ENCODE measurements at regions not wholly inside any gene's neighbourhood (a gene's known extent, or its start where the extent isn't known, plus 50 kb on each side); places are given as distances from the start of the nearest gene placed in this dataset.

DNA sequence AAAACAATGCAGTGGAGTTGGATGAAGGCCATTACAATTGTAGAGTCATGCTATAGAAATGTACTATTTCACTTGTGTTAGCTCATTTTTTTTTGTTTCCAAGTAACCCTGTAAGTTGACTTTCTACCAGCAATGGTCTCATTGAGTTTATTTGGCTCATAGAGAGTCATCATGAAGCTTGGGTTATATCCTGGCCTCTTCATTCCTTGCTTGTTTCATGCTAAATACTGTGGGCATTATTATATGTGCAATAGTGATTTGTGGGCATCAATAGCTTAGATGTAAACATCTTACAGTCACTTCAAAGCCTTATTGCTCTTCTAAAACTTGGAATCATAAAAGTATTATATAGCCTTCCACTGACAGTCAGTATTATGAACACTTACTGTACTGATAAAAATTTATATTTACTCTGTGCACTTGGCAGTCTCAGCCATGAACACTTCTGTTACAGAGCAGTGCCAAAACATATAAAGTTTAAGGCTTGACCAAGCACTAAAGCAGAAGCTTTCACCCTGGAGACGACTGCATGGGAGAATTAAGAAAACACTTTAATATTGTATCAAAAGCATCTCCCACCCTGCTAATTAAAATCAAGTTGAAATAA, 751.2 kb downstream of the SATB2 start:
- DNase-seq (ENCODE audit: low spot score), result no peak

DNA sequence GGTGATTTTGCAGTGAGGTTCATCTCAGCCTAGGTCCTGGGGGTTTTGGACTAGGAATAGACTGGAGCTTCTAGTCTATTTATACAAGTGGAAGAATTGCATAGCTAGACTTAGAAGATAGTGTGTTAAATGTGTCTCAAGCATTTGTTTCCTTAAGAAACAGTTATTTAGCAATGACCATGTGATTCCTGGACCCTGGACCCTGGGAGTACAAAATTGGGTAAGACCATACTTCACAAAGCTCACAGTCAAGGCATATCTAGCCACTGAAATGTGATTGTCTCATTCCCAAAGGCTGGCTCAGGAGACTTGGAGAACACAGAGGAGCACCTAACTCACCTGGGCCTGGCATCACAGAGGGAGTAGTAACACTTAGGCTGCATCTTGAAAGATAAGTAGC, 754.5 kb downstream of the SATB2 start:
- DNase-seq (ENCODE audit: low spot score), result no peak

DNA sequence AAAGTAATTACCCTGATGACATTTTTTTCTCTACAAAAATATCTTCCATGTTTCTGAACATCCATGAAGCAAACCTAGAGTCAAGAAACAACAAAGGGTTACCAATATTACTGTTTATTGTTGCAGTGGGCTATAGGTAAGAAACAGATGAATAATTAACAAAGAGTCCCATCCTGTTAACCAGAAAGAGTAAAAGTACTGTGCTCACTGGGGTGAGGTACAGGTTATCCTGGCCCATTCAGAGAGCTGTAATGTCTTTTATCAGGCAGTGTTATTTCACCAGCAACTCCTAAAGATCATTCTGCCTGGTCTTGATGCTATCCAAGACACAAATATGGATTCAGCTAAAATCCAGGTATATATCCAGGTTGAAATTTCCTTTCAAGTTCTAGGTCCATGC, 754.9 kb downstream of the SATB2 start:
- no peak for DNase-seq (ENCODE audit: low spot score)

DNA sequence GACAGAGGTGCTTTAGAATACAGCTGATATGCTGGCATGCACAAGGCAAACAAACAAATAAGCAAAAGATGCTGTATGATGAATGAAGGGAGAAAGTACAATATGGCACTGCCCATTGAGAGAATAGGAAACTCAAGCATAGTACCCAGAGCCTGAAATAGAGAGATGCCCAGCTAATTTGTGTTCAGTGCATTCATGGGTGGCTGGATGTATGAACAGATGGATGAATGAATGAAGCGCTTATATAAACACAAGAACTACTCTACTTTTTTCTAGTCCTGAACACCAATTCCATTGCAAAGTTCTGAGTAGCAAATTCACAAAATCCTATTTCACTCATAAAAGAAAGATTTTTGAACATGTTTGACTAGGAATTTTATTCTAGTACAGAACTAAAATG, 756.3 kb downstream of the SATB2 start:
- DNase-seq (ENCODE audit: low spot score), result no peak

DNA sequence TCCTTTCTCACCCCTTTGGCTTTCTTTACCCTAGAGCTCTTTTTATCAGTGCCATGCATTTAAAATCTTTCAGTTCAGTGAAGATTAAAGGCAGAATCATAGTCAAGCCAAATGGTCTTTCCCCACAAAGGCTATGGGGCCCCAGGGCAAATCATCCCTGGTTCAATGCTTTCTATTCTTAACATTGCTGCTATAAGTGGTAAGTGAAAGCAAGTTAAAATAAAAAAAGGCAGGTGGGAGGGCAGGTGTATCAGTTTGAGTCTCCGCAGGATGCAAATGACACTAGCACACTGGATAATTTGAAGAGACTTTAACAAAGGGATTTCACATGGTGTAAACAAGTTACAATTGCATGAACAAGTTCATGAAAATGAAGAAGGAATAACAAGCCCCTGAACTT, 757.4 kb downstream of the SATB2 start:
- DNase-seq (ENCODE audit: low spot score), result no peak

DNA sequence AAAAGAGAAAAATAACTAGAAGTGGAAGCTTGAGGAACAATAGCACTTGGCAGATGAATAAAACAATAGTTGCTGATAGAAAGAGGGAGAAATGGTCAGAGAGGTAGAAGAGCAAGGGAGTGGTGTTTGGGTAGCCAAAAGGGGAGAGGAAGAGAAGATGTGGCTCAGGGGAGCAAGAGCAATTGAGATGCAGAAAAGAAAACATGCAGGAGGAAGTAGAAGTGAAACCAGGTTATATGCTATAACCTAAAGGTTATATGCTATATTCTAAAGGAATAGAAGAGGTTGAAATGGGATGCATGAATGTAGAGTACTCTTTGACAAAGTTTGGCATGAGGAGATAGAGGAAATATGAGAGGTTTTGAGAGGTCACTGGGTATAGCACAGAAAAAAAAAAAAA, 759.5 kb downstream of the SATB2 start:
- no peak for DNase-seq (ENCODE audit: low spot score)

DNA sequence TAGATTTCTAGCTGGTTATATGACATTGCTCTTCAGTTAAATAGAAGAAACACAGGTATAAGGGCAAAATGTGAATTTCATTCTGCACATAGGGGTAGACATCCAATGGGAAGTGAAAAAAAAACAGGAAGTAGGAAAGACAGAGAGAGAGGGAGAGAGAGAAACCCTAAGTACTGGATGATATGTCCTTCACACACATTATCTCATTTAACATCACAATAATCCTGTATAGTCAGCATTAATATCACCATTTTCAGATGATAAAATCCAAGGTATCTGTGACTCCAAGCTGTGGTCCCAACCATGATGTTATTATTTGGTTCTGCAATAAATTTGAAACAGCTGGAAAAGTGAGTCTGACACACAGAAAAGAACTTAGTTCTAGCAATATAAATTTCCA, 759.9 kb downstream of the SATB2 start:
- DNase-seq (ENCODE audit: low spot score), result no peak

DNA sequence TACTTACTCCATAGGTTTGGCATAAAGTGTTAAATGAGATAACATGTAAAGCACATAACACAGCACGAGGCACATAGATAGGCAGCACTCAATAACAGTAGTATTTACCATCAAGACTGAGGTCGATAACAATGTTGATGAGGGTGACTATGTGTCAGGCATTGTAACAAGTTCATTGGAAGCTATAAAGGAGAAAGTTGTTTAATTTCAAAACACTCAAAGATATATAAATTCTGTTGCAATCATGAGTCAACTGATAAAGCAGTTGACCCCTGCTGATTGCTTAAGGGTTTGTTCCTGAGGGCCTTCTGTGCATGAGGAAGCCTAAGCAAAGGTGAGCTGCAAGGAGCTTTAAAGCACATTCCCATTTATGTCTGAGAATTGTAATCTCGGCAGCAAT, 760.5 kb downstream of the SATB2 start:
- DNase-seq (ENCODE audit: low spot score), result no peak

DNA sequence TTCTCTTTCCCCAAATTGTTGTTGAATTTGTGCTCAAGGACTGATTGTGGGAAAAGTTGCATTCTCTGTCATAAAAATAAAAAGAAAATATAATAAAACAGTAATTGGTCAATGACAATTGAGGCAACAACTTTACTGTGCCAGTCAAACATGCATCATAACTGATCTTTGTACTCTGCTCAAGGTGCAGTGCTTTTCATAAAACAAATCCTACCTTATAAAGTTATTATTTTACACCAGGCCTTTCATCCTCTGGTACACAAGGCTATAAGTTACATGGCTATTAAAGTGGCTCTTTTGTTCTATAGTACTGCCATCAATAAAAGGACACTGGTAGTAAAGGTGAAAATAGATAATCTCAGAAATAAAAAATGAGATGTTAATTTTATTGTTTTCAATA, 761.9 kb downstream of the SATB2 start:
- DNase-seq (ENCODE audit: low spot score), result no peak

DNA sequence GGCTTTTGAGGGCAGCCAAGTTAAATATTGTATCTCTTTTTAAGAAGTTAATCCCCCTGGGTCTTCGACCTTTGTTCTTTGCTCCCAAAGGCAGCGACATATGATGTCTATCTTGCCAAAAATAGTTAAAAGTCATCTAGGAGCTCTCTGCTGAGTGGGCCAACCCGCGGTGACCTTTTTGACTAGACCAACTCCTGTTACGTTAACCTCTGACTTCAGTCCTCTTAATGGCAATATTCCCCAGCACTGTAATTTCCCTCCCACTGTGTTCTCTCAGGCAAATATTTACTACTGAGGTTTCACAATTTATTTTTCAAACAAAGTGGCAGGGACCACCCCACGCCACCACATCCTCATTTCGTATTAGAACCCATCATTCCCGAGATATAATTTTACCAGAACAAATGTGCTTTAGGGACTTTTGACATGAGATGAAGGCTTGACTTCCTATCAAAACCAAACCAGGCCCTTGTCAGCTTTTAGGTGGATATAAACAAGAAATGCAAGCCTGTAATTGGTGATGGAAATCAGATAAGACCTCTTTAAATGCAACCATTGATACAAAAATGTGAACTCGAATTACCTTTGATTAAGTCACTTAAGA, 764.7 kb downstream of the SATB2 start:
- no peak for DNase-seq (ENCODE audit: low spot score)

DNA sequence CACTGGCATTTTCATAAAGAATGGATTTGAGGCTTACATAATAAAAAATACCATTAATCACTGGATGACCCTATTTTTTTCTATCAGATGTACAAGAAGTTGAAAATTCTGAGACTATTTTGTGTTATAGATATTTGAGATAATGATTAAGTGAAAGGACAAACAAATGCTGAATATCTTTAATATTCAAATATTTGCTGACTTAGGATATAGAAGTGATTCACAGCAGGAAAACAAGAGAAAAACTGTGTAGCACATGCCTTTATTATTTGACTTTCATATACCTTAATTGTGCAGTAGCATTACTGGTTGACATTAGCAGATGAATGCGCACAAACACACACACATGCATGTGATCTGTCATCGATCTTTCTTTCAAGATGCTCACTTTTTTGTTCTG, 766.5 kb downstream of the SATB2 start:
- no peak for DNase-seq (ENCODE audit: low spot score)

DNA sequence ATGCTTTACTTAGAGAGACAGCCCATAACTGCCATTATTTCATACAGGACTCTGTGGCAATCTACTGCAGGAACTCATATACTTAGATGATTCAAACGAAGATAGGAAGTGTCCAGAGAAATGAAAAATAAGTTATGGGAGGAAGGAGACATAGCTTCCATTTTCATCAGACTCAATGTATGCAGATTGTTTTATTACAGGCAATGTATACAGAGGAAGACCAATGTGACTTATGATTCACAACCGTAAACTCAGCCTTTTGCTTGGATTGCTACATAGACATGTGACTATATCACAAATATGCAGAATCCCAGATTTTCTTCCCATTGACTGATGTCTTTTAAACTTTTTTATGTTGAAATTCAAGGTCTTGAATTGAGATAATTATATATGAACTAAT, 793.4 kb downstream of the SATB2 start:
- DNase-seq (ENCODE audit: low spot score), result no peak

DNA sequence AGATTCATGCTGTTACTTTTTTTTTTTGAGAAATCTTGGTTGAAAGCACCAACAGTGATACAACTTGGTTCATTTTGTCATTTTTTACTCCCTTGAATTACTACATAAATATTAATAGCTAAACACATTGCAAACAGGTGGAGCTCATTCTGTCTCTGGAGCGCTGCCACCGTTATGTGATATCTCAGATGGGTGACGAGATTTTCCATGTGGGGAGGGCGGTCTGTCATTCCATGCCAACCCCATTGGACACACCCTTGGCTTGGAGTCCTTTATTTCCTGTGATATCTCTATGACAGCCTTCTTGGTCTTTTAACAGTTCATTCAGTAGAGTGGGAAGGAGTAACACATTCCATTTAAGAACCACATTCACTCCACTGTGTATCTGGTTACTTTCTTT, 794.8 kb downstream of the SATB2 start:
- DNase-seq (ENCODE audit: low spot score), result no peak

DNA sequence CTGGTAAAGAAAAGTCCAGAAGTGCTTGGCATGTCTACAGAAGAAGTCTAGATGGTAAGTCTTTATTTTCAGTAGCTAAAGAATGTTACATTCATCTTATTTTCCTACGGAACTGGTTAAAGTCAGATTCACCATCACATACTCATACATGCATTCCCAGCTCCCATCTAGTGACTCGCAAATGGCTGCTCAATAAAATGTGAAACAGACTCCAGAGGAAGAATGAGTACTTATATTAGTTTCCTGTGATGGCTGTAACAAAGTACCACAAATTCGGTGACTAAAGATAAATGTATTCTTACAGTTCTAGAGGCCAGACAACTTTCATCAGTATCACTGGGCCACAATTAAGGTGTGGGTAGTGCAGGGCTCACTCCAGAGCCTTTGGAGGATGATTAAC, 797.2 kb downstream of the SATB2 start:
- DNase-seq (ENCODE audit: low spot score), result no peak

DNA sequence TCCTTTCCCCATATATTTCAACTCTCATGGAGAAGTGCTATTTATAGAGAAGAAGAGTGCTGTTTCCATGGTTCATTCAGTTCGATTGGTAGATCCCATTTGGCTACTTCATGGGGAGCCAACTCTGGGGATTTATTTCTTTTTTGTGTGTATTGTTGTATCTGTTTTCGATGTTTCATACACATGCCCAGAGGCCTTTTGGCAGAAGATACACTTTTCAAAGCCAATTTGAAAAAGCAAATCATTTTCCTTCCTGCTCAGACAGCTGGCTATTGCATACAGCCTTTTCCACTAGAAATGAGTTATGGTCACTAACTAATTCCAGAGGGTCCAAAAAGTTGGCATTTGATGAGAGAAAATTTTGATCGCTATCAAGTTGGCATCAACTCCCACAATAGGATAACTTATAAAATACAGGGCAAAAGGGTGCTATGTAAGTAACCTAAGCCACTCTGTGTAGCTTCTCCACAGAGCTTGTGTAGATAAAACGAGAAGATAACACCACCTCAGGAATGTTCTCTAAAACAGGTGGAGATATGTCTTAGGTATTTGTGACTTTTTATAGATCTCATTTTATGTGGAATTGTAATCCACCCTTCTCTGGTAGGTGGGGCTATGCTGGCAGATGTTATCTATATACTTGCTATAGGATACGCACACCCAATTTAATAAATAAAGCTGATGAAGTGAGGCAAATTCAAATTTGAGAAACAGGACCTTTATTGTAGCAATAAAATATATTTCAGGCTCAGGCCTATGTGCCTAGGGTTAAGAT, 798.5 kb downstream of the SATB2 start:
- no peak for DNase-seq (ENCODE audit: low spot score)

DNA sequence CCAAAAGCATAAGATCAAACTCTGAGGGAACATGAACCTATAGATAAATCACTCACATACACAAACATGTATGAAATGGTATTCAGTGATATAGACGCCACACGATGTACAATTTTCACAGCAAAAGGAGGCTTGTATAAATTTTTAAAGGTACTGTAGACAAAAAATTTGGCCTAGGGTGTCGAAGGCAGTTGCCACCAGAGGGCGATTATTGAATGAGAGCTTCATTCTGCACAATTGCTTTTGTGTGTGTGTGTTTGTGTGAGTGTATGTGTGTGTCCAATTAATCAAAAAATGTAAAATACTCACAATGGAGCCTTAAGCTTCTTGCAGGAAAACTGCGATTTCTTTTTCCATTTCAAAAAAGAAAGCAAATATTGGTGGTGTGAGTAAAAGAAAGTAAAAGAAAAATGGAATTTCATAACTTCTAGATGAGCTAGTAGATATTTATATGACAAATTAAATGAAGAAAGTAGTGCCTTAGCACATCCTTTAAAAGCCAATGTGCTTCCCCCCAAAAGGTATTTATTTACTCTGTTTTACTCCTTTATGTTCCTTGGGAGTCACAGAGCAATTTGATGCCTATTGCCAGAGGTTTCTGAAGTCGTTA, 800.1 kb downstream of the SATB2 start:
- DNase-seq (ENCODE audit: low spot score), result no peak

DNA sequence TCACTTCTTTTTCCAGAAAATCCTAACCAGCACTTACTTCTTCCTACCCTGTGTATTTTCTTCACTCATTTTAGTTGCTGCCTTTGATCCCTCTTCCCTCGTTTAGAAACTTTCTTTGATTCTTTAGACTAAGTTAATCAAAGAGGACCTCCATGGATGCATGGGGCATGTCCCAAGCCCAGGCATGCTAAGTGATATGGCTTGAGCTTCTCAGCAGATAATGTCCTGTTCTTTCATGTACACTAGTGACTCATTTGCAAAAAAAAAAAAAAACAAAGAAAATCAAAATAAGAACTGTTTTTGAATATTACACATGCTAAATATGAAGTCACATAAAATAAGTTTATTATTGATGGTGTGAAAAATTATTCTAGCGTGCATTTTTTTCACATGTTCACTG, 800.9 kb downstream of the SATB2 start:
- DNase-seq (ENCODE audit: low spot score), result no peak

DNA sequence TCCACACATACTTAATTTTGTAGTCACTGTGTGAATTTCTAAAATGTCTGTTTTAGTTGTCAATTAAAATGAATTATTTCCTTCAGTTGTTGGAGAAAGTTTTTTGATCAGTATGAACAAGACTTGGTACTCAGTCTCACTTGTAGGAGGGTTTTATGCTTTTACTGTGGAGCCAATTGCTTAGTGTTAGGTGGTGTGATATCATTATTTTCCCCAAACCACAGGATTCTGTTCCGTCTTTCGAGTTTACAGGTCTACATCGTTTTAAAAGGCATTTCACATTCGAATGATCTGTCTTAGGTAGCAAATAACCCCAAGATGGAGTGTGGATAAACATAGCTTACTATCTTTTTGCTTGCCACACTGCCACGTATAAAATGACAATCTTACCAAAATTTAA, 803.1 kb downstream of the SATB2 start:
- DNase-seq (ENCODE audit: low spot score), result no peak

DNA sequence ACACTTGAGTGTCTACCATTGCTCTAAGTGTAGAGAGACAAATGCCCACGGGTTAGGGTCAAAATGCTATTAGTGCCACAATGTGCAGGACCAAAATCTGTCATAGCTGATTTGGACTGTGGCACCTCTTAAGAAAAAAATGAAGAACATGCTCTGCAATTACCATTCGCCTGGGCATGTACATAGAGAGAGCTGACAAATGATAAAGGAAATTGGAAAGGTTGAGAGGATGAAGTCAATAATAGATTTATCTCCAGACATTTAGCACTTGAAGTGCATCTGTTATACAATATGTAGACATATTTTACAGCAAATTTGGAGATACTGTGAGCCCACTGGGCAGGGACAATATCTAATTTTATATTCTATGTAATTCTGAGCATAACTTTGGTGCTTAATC, 804.4 kb downstream of the SATB2 start:
- no peak for DNase-seq (ENCODE audit: low spot score)

DNA sequence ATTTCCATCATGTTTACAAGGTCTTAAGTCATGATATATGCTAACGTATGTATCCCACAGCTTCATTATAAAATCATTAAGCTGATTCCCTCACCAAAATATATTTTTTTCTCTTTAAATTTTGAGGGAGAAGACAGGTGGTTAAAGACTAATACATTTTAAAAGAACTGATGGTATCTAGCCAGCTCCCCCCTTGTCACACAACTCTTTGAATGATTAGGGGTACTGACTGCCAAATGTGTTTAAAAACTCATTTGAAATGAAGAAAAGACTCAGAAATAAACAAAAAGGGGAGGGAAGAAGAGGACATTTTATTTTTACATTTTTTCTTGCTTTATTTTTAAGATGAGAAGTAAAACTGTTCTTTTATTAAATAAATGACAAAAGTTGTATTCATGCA, 805.3 kb downstream of the SATB2 start:
- no peak for DNase-seq (ENCODE audit: low spot score)

DNA sequence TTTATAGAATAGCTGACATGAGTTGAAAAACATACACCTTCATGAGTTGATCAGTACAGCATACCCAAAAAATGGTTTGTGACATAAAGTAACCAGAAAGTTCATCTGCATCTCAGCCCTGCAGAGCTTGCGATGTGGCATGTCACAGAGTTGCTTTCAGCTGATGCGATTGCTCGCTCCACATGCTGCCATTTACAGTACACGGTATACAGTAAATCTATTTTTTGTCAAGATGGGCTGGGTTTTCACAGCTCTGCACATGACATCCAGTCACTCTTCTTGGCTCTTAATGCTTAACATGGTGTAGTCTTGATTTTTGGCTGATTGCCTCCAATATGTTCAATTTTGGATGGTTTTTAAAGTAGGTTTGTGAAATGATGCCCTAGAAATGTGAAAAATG, 811.9 kb downstream of the SATB2 start:
- no peak for DNase-seq (ENCODE audit: low spot score)

DNA sequence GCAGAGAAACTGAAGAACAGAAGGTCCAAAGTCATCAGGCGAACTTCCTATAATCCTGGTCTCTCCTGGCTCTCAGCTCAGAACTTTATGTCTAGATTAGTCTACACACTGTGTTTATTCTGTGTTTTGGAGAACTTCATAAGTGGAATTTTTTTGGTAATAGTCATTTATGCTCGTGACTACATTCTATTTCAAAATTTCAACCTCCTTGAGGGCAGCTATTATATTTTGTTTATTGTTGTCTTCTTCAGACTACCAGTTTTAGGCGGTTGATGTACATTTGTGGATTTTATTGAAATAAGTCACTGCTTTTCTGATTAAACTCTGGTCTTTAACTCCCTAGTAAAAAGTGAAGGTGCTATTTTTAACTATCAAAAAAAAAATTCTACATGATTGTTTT, 816.6 kb downstream of the SATB2 start:
- DNase-seq (ENCODE audit: low spot score), result no peak

DNA sequence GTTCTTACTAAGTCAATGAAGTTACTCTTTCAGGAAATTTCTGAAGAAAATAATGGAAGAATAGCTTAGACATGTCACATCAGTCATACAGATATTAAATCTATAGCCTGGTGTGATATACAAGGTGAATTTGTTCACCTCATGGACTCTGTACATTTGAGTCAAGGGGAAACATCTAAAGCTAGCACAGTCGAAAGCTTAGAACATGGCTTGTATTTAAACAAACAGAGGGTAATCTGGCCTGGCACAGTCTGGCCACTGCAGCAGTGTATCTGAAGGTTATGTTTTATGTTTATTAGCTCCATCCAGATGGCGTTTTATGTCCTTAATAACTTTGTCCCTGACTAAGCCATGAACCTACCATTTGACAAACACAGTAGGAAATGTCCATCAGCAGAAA, 817.3 kb downstream of the SATB2 start:
- DNase-seq (ENCODE audit: low spot score), result no peak
